ENCODE measurements at regions not wholly inside any gene's neighbourhood (a gene's known extent, or its start where the extent isn't known, plus 50 kb on each side); places are given as distances from the start of the nearest gene placed in this dataset.
"Not testable (repeated sequence)": the region's sequence is repeated elsewhere in the genome, so short reads cannot be mapped to it uniquely, and the experiment has no call there.

- DNase-seq (ENCODE audit: low read depth) = no peak
Measured at GRCh38 chr3:82163907-82164520, 402.6 kb upstream of the GBE1 start.

DNA sequence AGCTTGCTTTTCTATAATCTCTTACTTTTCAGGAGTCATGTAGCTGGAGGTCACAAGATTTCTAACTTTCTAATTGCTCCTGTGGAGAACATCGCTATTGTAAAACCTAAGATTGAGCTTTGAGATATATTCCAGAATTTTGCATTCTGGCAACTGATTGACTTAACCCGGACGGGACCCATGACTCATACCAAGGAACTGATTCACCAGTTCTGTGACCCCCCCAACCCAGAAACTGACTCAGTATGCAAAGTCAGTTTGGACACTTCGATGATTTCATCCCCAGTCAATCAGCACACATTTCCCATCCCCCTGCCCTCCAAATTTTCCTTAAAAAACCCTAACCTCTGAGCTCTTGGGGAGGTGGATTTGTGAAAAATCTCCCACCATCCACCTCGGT, 396.5 kb upstream of the GBE1 start:
- peak; percentile 74 for DNase-seq (ENCODE audit: low read depth)

DNA sequence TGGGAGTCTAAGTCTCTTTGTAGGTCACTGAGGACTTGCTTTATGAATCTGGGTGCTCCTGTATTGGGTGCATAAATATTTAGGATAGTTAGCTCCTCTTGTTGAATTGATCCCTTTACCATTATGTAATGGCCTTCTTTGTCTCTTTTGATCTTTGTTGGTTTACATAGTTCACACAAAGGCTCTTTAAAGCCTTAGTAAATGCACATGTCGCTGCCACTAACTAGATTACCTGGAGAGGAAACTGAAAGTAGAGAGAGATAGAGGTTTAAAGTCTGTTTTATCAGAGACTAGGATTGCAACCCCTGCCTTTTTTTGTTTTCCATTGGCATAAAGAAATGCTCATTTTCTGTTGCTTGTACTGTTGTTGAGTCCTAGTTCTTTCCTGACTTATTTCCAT, 392.4 kb upstream of the GBE1 start:
- not testable (repeated sequence) for DNase-seq (ENCODE audit: low read depth)

GRCh38 chr3:82145742-82146141, 384.3 kb upstream of the GBE1 start:
- DNase-seq (ENCODE audit: low read depth) = no peak

GRCh38 chr3:82144811-82145210, 383.4 kb upstream of the GBE1 start:
- no peak for DNase-seq (ENCODE audit: low read depth)

DNA sequence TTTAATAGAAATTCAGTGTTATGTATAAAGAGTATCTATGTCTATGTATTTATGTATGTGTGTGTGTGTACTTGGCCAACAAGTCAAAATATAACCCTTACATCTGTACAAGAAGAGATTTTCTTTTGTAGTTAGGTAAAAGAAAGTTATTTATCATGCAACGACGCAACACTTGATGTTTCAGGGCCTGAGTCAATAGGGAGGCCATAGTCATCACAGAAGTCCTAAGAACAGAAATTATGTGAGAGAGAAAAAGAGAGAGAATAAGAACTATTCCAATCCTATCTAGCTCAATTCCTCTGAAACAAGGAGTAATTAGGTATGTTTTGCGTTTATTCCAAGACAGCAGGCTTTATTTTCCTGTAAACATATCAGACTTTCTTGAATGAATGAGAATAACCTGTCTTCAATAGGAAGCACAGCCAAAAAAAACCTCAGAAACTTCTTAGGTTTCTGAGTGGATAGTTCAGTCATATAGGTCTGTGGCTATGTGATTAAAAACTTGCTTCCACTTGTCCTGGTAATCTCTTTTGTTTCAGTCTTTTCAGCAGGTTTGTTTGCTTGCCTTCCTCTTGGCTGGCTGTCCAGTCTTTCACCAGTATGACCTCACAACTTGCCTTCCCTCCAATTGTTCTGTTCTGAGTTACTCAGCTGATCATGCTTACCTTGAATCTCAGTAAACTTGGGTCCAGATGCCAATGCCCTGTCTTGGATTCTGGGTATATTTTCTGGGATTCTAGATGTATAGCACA, 382.4 kb upstream of the GBE1 start:
- DNase-seq (ENCODE audit: low read depth) = no peak

- DNase-seq (ENCODE audit: low read depth) = no peak
Measured at GRCh38 chr3:82141592-82141991, 380.1 kb upstream of the GBE1 start.

DNA sequence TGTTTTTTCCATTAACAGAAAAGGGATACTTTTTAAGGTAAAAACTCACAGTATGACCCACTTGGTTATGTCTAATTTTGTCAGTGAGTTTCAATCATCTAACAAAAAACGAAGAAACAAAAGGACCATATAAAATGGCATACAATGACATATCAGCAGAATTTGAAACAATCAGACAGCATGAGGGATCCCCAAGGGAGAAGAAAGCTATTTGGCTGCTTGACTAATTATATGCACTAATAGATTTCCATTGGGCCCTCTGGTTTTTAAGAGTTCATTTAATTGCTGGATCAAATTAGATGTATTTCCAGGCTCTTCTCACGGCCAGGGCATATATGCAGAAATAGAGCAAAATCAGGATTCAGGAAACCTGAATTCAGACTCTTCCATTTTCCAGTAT, 376.4 kb upstream of the GBE1 start:
- no peak for DNase-seq (ENCODE audit: low read depth)

GRCh38 chr3:82137050-82137449, 375.6 kb upstream of the GBE1 start:
- DNase-seq (ENCODE audit: low read depth) = no peak

DNA sequence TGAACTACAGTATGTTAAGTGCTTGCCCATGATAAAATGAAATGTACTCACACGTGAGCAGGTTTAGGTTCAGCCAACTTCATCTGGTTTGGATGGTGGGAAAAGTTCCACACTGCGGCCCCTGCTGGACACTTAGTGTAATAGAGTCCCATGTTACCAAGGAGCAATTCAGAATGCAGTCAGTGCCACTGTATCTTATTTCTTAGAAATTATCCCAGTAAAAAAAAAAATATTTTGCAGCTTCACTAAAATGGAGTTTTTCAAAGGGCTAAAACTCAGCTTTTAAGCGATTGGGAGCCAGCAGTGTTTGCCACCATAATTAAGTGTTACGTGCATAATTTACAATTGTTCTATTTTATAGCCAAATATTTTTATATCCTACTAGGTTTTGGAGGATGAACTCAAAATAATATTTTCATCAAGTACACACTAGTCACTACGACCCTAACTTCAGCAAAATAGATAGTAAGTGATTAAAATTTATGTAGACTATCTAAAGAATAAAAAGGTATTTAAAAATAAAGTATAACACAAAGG, 371.7 kb upstream of the GBE1 start:
- DNase-seq (ENCODE audit: low read depth) = peak; percentile 39

- DNase-seq (ENCODE audit: low read depth) = no peak
Measured at GRCh38 chr3:82132210-82133069, 371.0 kb upstream of the GBE1 start.

DNA sequence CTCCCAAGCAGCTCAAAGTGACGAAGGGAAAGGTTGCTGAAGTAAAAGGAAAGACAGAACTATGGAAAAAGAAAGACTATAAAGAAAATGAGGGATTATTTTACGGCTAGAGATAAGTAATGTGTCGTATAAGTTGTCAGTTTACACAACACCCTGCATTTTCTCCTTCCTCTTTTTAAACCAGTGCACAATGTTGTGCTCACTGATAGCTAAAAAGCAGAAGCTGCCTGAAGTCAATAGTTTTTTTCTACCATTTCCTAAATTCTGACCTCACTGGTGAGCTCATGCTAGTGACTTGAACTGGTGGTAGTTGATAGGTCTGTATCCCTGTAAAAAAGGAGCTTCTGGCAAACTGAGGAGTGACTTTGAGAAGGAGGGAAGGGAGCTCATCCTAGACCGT, 368.6 kb upstream of the GBE1 start:
- DNase-seq (ENCODE audit: low read depth) = no peak

- DNase-seq (ENCODE audit: low read depth) = no peak
Measured at GRCh38 chr3:82129221-82129801, 367.9 kb upstream of the GBE1 start.

DNA sequence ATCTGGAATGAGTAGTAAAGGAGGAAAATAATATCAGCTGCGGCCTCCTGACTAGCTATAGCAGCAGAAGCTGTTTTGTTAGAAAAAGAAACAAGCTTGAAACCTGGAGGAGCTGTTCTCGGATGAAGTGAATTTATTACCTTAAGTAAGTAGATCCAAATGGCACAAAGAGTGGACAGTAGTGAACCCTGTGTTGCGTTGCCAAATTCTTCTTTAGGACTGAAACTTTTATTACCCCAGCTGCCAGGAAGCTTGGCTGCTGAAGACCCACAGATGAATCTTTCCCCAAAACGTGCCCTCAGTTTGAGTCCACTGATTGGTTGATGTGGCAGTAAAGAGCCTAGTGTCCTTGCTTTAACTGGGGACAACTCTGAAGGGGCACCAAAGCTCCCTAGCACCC, 366.8 kb upstream of the GBE1 start:
- DNase-seq (ENCODE audit: low read depth) = no peak

- DNase-seq (ENCODE audit: low read depth) = no peak
Measured at GRCh38 chr3:82122554-82123345, 361.3 kb upstream of the GBE1 start.

DNA sequence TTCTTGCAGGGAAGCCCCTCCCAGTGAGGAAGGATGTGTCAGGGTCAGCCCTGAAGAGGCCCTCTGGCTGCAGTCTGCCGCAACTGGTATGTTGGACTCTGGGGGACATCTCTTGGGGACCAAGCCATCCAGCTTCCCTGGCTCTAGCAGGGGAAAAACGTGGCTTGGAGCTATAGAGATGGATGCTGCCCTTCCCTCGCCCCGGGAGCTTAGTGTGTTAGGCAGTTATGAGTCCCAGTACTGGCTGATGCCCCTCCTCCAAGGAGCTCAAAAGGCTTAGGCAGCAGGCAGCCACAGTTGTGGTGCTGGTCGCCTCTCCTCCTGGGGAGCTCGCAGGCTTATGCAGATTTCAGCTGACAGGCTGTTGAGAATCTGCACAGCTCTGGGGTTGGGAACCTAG, 353.1 kb upstream of the GBE1 start:
- no peak for DNase-seq (ENCODE audit: low read depth)

GRCh38 chr3:82110721-82111120, 349.3 kb upstream of the GBE1 start:
- DNase-seq (ENCODE audit: low read depth) = not testable (repeated sequence)

- no peak for DNase-seq (ENCODE audit: low read depth)
Measured at GRCh38 chr3:82103241-82103640, 341.8 kb upstream of the GBE1 start.

GRCh38 chr3:82100378-82100777, 338.9 kb upstream of the GBE1 start:
- DNase-seq (ENCODE audit: low read depth) = no peak

- no peak for DNase-seq (ENCODE audit: low read depth)
Measured at GRCh38 chr3:82093641-82094040, 332.2 kb upstream of the GBE1 start.

DNA sequence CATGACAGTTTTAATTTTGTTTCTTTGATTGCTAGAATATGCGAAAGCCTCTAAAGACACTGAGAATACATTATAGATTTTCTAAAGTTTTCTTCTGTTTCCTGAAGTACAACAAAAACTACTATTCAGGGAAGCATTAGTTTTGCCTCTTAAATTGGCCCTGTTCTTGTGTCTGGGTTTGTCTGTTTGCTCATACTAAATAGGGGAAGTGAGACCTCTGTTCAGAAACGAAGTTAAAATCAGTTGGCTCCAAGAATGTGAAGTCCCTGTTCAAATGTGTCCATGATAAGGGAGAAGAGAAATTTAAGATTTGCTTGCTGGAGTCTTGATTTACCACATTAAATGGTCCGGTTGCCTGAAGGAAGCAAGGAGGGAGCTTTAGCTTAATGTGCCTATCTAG, 327.3 kb upstream of the GBE1 start:
- no peak for DNase-seq (ENCODE audit: low read depth)

DNA sequence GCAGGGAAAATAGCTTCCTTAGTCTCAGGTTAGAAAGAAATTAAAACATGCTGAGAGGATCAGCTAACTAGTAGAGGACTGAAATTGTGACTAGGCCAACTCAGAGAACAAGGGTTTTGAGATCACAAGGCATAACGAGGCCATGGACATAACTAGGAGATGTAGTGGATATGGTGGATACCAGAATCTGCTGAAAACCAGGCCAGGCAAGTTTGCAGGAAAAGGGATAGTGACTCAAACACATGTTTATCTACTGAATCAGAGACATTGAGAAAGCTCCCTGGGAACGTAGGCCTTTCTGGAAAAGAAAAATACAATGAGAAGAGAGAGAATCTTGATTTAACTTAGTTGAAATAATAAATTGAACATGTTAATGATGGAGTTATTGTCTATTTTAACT, 326.5 kb upstream of the GBE1 start:
- peak; percentile 86 for DNase-seq (ENCODE audit: low read depth)

Data from stromal cell of bone marrow (primary cell).